HAP-1 (cell line): ENCODE measurements at regions not wholly inside any gene's neighbourhood (a gene's known extent, or its start where the extent isn't known, plus 50 kb on each side); places are given as distances from the start of the nearest gene placed in this dataset.

ENCODE experiments used
- DNase-seq, 2 experiments: peaks; one replicate each; pipeline ENCODE4 v3.0.0-alpha.2; 2016 to 2020; ENCODE audit warnings: low spot score in 2 of 2
- H3K27me3 ChIP-seq: fragments of 250-450 bp; sonication (Bioruptor Pico); 2 replicates; pipeline ENCODE4 v1.5.1; 2020; ENCODE audit warnings: low read depth, mild to moderate bottlenecking, moderate library complexity
- H3K36me3 ChIP-seq: fragments of 250-450 bp; sonication (Bioruptor Pico); replicated peaks from 2 replicates; pipeline ENCODE4 v1.5.1; 2020; ENCODE audit warnings: mild to moderate bottlenecking
- H3K4me1 ChIP-seq: fragments of 250-450 bp; sonication (Bioruptor Pico); 2 replicates; pipeline ENCODE4 v1.5.1; 2020; ENCODE audit warnings: mild to moderate bottlenecking
- H3K4me3 ChIP-seq: fragments of 250-450 bp; sonication (Bioruptor Pico); 2 replicates; pipeline ENCODE4 v1.5.1; 2020; ENCODE audit warnings: mild to moderate bottlenecking, moderate library complexity
- H3K9me3 ChIP-seq: fragments of 250-450 bp; sonication (Bioruptor Pico); 2 replicates; pipeline ENCODE4 v1.5.1; 2020; ENCODE audit warnings: mild to moderate bottlenecking, moderate library complexity
- in situ Hi-C: fragments of 300-500 bp; cut with MboI; formaldehyde crosslinking; loops from 3 replicates; pipeline ENCODE4 v1.14.3; 2020; ENCODE audit warnings: low sequenced_read_pairs, inconsistent platforms, mixed read lengths

GRCh38 chr10:3415038-3415736 lies 242.6 kb upstream of the PITRM1 start:
- in situ Hi-C loops = no loop called here
- no peaks in the 10 kb centered on the region for H3K27me3 ChIP-seq
- no peak for DNase-seq
- no peaks in the 10 kb centered on the region for H3K4me1 ChIP-seq
- H3K4me3 ChIP-seq = no peak overlapping the region
- no peaks in the 10 kb centered on the region for H3K9me3 ChIP-seq
- H3K36me3 ChIP-seq = no peaks in the 10 kb centered on the region

GRCh38 chr10:3414667-3415023 lies 242.1 kb upstream of the PITRM1 start:
- no peak overlapping the region for H3K4me3 ChIP-seq
- no peaks in the 10 kb centered on the region for H3K9me3 ChIP-seq
- no peak for DNase-seq
- no peaks in the 10 kb centered on the region for H3K4me1 ChIP-seq
- in situ Hi-C loops = no loop called here
- H3K27me3 ChIP-seq = no peaks in the 10 kb centered on the region
- H3K36me3 ChIP-seq = no peaks in the 10 kb centered on the region

DNA sequence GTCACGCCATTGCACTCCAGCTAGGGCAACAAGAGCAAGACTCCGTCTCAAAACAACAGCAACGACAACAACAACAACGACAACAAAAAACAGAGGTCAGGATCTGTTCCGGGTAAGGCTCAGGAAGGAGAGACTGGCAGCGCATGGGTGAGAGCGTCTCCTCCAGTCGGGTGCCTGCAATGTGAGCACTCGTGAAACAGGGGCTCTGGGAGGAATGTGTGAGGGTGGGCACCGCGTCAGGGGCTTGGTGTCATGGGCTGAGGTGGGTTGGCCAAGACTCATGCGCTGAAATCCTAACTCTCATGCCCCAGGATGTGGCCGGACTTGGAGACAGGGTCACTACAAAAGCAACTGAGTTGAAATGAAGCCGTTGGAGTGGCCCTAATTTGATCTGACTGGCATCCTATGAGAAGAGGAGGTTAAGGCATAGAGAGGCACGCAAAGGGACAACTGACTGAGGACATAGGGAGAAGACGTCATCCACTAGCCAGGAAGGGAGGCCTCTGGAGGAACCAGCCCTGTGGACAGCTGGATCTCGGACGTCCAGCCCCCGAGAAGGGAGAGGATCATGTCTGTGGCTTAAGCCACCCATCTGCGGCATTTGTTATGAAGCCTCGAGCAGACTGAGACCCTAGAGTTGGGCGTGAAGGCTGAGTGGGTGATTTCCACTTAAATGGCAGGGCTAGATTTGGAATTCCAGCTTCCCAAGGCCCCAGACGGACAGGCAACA lies 241.5 kb upstream of the PITRM1 start:
- H3K4me3 ChIP-seq = no peak overlapping the region
- no peak for DNase-seq
- H3K27me3 ChIP-seq = no peaks in the 10 kb centered on the region
- in situ Hi-C loops = no loop called here
- H3K4me1 ChIP-seq = no peaks in the 10 kb centered on the region
- H3K9me3 ChIP-seq = no peaks in the 10 kb centered on the region
- H3K36me3 ChIP-seq = no peaks in the 10 kb centered on the region

- in situ Hi-C loops = no loop called here
- Histone ChIP-seq H3K9me3 (0 out of 2 replicates have a peak, but pooled peaks cover 2% of the 10 kb centered on the region), H3K27me3 (no peaks in the 10 kb centered on the region), H3K4me1 (no peaks in the 10 kb centered on the region), H3K36me3 (no peaks in the 10 kb centered on the region), H3K4me3 (no peak overlapping the region)
- DNase-seq = no peak
These were observed 240.1 kb upstream of the PITRM1 start for GRCh38 chr10:3412646-3413045.

DNA sequence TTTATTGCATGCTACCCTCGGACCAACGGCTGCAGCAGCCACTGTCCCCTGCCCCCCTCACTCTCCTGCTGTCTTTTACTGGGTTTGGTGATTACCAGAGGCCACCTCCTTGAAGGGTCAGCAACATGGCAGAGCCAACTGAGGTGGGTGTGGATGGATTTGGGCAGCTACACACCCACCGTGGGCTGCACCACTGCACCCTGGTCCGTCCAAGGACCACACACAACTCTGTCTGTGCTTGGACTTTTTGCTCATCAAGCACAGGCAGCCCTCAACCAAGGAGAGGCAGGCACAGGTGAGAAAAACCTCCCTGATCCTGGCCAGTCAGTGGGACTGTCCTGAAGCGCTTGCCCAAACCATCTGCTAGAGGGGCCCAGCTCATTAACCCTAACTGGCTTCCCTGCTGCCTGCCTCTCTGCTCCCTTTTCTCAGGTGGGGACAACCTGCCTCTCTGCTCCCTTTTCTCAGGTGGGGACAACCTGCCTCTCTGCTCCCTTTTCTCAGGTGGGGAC lies 239.5 kb upstream of the PITRM1 start:
- in situ Hi-C loops = no loop called here
- DNase-seq = no peak

DNA sequence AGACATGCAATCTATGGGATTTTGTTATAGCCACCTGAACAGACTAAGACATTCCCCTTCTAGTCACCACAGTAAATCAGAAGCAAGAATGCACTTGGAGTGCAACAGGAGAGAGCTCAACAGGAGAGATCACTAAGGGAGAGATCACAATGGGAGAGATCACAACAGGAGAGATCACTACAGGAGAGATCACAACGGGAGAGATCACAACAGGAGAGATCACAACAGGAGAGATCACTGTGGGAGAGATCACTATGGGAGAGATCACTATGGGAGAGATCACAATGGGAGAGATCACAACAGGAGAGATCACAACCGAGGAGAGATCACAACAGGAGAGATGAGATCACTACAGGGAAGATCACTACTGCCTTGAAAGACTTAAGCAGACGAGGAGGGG lies 238.5 kb upstream of the PITRM1 start:
- no peak for DNase-seq
- H3K36me3 ChIP-seq = no peaks in the 10 kb centered on the region
- in situ Hi-C loops = no loop called here
- no peaks in the 10 kb centered on the region for H3K27me3 ChIP-seq
- 0 out of 2 replicates have a peak, but pooled peaks cover 2% of the 10 kb centered on the region for H3K9me3 ChIP-seq
- no peak overlapping the region for H3K4me3 ChIP-seq
- H3K4me1 ChIP-seq = no peaks in the 10 kb centered on the region

More for the DNA sequence above, 239.5 kb upstream of the PITRM1 start:
- Histone ChIP-seq H3K9me3 (0 out of 2 replicates have a peak, but pooled peaks cover 2% of the 10 kb centered on the region), H3K36me3 (no peaks in the 10 kb centered on the region), H3K4me3 (no peak overlapping the region), H3K4me1 (no peaks in the 10 kb centered on the region), H3K27me3 (no peaks in the 10 kb centered on the region)

DNA sequence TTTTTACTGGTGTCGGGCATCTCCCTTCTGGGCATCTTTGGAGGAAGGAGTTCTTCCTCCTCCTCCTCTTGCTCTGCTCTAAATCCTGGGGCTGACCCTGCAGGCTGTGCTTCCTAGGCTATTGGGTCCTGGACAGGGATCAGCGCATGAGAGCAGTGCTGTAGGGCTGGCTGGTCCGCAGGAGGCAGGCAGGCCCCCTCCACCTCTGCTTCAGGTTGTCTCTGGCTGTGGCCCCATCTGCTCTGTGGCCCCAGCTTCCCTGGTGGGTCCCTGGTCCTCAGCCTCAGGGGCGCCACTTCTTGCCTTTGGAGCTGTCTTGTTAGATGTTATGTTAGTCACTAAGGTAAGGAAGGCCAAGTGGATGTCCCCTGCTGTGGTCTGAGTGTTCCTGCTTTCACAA lies 237.3 kb upstream of the PITRM1 start:
- 0 out of 2 replicates have a peak, but pooled peaks cover 2% of the 10 kb centered on the region for H3K9me3 ChIP-seq
- no peak overlapping the region for H3K4me3 ChIP-seq
- no peak for DNase-seq
- in situ Hi-C loops = no loop called here
- H3K27me3 ChIP-seq = no peaks in the 10 kb centered on the region
- H3K36me3 ChIP-seq = no peaks in the 10 kb centered on the region
- H3K4me1 ChIP-seq = no peaks in the 10 kb centered on the region

DNA sequence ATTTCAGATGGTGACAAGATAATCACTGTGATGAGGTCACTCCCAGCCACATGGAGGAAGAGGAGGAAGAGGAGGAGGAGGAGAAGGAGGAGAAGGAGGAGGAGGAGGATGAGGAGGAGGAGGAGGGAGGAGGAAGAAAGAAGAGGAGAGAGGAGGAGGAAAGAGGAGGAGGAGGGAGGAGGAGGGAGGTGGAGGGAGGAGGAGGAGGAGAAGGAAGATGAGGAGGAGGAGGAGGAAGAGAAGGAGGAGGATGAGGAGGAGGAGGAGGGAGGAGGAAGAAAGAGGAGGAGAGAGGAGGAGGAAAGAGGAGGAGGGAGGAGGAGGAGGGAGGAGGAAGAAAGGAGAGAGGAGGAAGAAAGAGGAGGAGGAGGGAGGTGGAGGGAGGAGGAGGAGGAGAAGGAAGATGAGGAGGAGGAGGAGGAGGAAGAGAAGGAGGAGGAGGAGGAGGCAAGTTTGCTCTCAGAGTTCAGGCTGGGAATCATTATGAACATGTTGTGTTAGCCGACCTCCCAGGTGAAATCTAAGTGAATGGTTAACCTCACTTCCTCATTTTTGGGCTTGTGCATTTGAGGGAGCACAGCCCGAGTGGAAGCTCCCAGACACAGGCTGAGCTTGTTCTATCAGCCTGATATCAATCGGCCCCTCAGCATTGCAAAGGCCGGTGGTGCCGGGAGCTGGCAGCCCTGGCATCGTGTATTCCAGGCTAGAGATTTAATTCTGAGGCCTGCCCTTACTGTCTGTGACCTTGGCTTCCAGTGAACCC lies 236.2 kb upstream of the PITRM1 start:
- no peak for DNase-seq
- H3K27me3 ChIP-seq = no peaks in the 10 kb centered on the region

DNA sequence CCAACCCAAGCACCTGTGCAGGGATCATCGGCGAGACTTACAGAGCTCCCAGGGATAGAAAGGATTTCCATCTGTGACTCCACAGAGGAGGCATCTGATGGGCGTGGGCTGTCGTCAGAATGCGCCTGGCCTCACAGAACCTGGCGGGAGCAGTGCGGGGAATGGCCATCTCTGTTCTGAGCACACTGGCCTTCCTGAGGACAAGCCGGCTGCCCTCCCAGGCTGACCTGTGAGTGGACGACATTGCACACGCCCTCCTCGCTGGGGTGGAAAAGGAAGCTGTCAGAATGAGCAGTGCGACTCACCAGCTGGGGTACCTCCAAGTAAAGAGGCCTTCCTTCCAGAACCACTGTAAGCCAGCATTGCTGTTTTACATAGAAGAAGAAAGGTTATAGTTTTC lies 234.6 kb upstream of the PITRM1 start:
- Histone ChIP-seq H3K4me1 (no peaks in the 10 kb centered on the region), H3K9me3 (0 out of 2 replicates have a peak, but pooled peaks cover 2% of the 10 kb centered on the region), H3K36me3 (no peaks in the 10 kb centered on the region), H3K4me3 (no peak overlapping the region), H3K27me3 (no peaks in the 10 kb centered on the region)
- in situ Hi-C loops = no loop called here
- no peak for DNase-seq

More for the DNA sequence above, 236.2 kb upstream of the PITRM1 start:
- Histone ChIP-seq H3K4me3 (no peak overlapping the region), H3K36me3 (no peaks in the 10 kb centered on the region), H3K9me3 (0 out of 2 replicates have a peak, but pooled peaks cover 2% of the 10 kb centered on the region), H3K4me1 (no peaks in the 10 kb centered on the region)
- in situ Hi-C loops = no loop called here

GRCh38 chr10:3406556-3406955 lies 234.0 kb upstream of the PITRM1 start:
- no peak for DNase-seq
- Histone ChIP-seq H3K9me3 (0 out of 2 replicates have a peak, but pooled peaks cover 2% of the 10 kb centered on the region), H3K4me1 (no peaks in the 10 kb centered on the region), H3K36me3 (no peaks in the 10 kb centered on the region), H3K4me3 (no peak overlapping the region), H3K27me3 (no peaks in the 10 kb centered on the region)
- in situ Hi-C loops = no loop called here

GRCh38 chr10:3404381-3404780 lies 231.8 kb upstream of the PITRM1 start:
- 0 out of 2 replicates have a peak, but pooled peaks cover 2% of the 10 kb centered on the region for H3K9me3 ChIP-seq
- no peaks in the 10 kb centered on the region for H3K4me1 ChIP-seq
- in situ Hi-C loops = no loop called here
- H3K4me3 ChIP-seq = no peak overlapping the region
- H3K27me3 ChIP-seq = no peaks in the 10 kb centered on the region
- H3K36me3 ChIP-seq = no peaks in the 10 kb centered on the region
- no peak for DNase-seq

DNA sequence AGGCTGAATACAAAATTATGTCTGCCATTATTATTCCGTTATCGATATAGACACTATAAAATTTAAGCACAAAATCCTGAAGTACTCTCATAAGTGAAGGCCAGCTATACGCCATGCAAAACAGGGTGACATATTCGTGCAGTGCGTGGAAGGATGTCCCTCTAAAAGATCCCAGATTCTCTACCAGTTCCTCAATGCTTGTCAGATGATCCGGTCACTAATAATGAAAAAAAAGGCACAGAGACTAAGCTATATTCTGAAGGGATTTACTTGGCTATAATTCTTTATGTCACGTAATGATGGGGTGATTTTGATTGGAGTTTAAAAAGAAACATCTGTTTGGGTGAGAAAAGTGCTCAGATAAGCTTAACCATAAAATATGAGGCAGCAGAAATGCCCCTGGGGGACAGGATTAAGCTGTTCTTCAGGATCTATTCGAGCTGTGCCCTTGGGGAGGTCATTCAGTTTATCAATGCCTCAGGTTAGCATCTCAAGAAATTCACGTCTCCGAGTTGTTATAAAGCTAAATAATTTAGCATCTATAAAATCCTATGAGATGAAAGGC lies 229.7 kb upstream of the PITRM1 start:
- H3K4me3 ChIP-seq = no peak overlapping the region
- in situ Hi-C loops = no loop called here
- no peaks in the 10 kb centered on the region for H3K27me3 ChIP-seq
- H3K9me3 ChIP-seq = no peaks in the 10 kb centered on the region
- no peaks in the 10 kb centered on the region for H3K36me3 ChIP-seq
- H3K4me1 ChIP-seq = no peaks in the 10 kb centered on the region
- DNase-seq = no peak

- Histone ChIP-seq H3K9me3 (no peaks in the 10 kb centered on the region), H3K4me1 (no peaks in the 10 kb centered on the region), H3K27me3 (no peaks in the 10 kb centered on the region), H3K4me3 (no peak overlapping the region), H3K36me3 (no peaks in the 10 kb centered on the region)
- DNase-seq = no peak
- in situ Hi-C loops = no loop called here
These were observed 228.9 kb upstream of the PITRM1 start for GRCh38 chr10:3401491-3401938.
